ENCODE measurements at regions not wholly inside any gene's neighbourhood (a gene's known extent, or its start where the extent isn't known, plus 50 kb on each side); places are given as distances from the start of the nearest gene placed in this dataset.

DNA sequence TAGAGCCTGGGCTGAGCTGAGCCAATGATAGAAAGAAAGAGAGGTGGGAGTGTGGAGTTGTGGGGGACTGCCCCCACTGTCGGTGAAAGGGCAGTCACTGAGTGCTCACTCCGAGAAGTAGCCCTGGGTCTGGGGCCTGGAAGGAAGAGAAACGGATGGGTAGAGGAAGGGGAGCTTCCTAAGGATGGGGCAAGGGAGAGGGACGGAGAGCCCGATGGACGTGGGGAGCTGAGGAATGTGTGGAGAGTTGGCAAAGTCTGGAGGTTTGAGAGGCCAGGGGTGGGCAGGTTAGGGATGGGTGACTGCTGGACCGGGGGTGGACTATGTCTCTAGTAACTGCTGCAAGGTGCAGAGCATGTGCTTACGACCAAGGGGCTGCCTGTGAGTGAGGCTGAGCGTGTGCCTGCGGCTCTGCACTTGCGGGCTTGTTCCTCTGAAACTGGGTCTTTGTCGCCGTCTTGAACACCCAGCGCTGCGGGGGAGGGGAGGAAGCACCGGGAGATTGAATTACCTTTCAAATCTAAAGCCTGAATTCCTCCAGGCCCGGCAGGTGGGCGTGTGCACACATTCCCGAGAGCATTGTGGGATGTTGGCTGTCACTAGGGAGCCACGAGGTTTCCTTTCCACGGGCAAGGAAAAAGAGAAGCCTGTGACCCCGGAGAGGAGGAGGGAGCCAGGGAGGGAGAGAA is 76.4 kb upstream of the ARAP3 start:
- H3K9me3 ChIP-seq (ENCODE audit: low read length), result no peaks in the 10 kb centered on the region
- H3K36me3 ChIP-seq (ENCODE audit: insufficient read depth, low read length), result no peaks in the 10 kb centered on the region
- peak overlapping the region; percentile 69 for H3K27ac ChIP-seq (ENCODE audit: low read length)
- H3K9ac ChIP-seq (ENCODE audit: low read length), result peak overlapping the region; percentile 58
- no peak overlapping the region for H2AFZ ChIP-seq (ENCODE audit: low read depth, low read length)
- H3K27me3 ChIP-seq (ENCODE audit: insufficient read depth, low read depth, low read length), result peaks cover 16% of the 10 kb centered on the region
- H4K20me1 ChIP-seq (ENCODE audit: insufficient read depth), result no peaks in the 10 kb centered on the region
- no peaks in the 10 kb centered on the region for H3K79me2 ChIP-seq (replicated peaks; ENCODE audit: insufficient read depth, low read length)
- no peaks in the 10 kb centered on the region for H3K9me2 ChIP-seq (ENCODE audit: insufficient read depth, low read length)
- TF ChIP-seq SMC3 (conservative IDR thresholded peaks at IDR 0.05; ENCODE audit: poor library complexity) (peak; percentile 37), TAF1 (IDR thresholded peaks at IDR 0.05; ENCODE audit: low read depth) (no peak), EP300 (conservative IDR thresholded peaks at IDR 0.05; ENCODE audit: poor library complexity, severe bottlenecking) (peak; percentile 51), CTCF (IDR thresholded peaks at IDR 0.05; ENCODE audit: poor library complexity, severe bottlenecking) (no peak), REST (IDR thresholded peaks at IDR 0.05; ENCODE audit: borderline replicate concordance) (peak; percentile 70), RAD21 (conservative IDR thresholded peaks at IDR 0.05) (peak; percentile 46), POLR2AphosphoS5 (IDR thresholded peaks at IDR 0.05) (peak; percentile 43), MXI1 (conservative IDR thresholded peaks at IDR 0.05; ENCODE audit: poor library complexity, severe bottlenecking) (peak; percentile 73), EZH2 (IDR thresholded peaks at IDR 0.05; ENCODE audit: borderline replicate concordance, insufficient read depth, low read length, poor library complexity, severe bottlenecking) (no peak)
- H3F3A ChIP-seq (ENCODE audit: insufficient read depth, low read length, poor library complexity, severe bottlenecking), result no peaks in the 10 kb centered on the region
- H3K4me2 ChIP-seq (ENCODE audit: low read length), result peak overlapping the region; percentile 36
- peak overlapping the region; percentile 24 for H3K4me3 ChIP-seq (ENCODE audit: low read length)

GRCh38 chr5:141757402-141757801 is 75.4 kb upstream of the ARAP3 start:
- Histone ChIP-seq H3K27me3 (ENCODE audit: insufficient read depth, low read depth, low read length) (peaks cover 26% of the 10 kb centered on the region), H3K9me2 (ENCODE audit: insufficient read depth, low read length) (no peaks in the 10 kb centered on the region), H2AFZ (ENCODE audit: low read depth, low read length) (no peak overlapping the region), H3K36me3 (ENCODE audit: insufficient read depth, low read length) (no peaks in the 10 kb centered on the region), H3K4me2 (ENCODE audit: low read length) (no peak overlapping the region), H3K4me3 (ENCODE audit: low read length) (no peak overlapping the region), H3F3A (ENCODE audit: insufficient read depth, low read length, poor library complexity, severe bottlenecking) (no peaks in the 10 kb centered on the region), H3K79me2 (replicated peaks; ENCODE audit: insufficient read depth, low read length) (no peaks in the 10 kb centered on the region), H3K9ac (ENCODE audit: low read length) (no peak overlapping the region), H3K9me3 (ENCODE audit: low read length) (no peaks in the 10 kb centered on the region), H4K20me1 (ENCODE audit: insufficient read depth) (no peaks in the 10 kb centered on the region), H3K27ac (ENCODE audit: low read length) (no peak overlapping the region)
- TF ChIP-seq RAD21 (conservative IDR thresholded peaks at IDR 0.05) (peak; percentile 23), POLR2AphosphoS5 (IDR thresholded peaks at IDR 0.05) (no peak), EZH2 (IDR thresholded peaks at IDR 0.05; ENCODE audit: borderline replicate concordance, insufficient read depth, low read length, poor library complexity, severe bottlenecking) (no peak), CTCF (IDR thresholded peaks at IDR 0.05; ENCODE audit: poor library complexity, severe bottlenecking) (peak; percentile 24)

Data from neural cell (in vitro differentiated cells).